LNCaP clone FGC (cell line): ENCODE measurements at regions not wholly inside any gene's neighbourhood (a gene's known extent, or its start where the extent isn't known, plus 50 kb on each side); places are given as distances from the start of the nearest gene placed in this dataset.

Source experiments
- DNase-seq: peaks from one replicate; pipeline ENCODE4 v3.0.0-alpha.2; 2011; ENCODE audit warnings: low read depth
- H3K4me3 ChIP-seq: 2 replicates; pipeline ENCODE4 v1.5.1; 2011; ENCODE audit warnings: mild to moderate bottlenecking, low read depth, low read length, control low read depth
- TF ChIP-seq, protein P1 (sequence below): IDR thresholded peaks from 2 replicates; pipeline ENCODE4 v1.5.1; 2012; ENCODE audit warnings: mild to moderate bottlenecking; ENCODE audit not compliant: control insufficient read depth, insufficient read depth; ENCODE audit errors: extremely low read depth

DNA sequence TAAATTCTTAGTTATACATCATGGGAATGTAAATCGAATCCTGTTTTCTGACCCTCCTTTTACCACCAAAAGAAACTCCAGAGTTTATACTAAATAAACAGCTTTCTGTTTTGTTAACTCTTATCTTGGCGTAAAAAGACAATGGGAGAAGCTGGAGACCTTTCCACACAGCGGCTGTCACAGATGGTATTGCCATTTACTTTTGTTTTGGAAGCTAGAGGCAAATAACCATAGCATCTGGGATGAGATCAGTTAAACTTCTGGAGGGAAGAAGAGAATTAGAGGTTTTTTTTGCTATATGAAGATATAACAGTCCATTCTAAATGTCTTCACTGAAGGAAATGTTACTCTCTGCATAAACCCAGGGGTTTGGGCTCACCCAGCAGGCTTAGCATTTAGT is 258.9 kb downstream of the REEP3 start:
- TF ChIP-seq, protein P1, sequence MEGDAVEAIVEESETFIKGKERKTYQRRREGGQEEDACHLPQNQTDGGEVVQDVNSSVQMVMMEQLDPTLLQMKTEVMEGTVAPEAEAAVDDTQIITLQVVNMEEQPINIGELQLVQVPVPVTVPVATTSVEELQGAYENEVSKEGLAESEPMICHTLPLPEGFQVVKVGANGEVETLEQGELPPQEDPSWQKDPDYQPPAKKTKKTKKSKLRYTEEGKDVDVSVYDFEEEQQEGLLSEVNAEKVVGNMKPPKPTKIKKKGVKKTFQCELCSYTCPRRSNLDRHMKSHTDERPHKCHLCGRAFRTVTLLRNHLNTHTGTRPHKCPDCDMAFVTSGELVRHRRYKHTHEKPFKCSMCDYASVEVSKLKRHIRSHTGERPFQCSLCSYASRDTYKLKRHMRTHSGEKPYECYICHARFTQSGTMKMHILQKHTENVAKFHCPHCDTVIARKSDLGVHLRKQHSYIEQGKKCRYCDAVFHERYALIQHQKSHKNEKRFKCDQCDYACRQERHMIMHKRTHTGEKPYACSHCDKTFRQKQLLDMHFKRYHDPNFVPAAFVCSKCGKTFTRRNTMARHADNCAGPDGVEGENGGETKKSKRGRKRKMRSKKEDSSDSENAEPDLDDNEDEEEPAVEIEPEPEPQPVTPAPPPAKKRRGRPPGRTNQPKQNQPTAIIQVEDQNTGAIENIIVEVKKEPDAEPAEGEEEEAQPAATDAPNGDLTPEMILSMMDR: no peak
- no peak for DNase-seq
- H3K4me3 ChIP-seq: no peak overlapping the region

DNA sequence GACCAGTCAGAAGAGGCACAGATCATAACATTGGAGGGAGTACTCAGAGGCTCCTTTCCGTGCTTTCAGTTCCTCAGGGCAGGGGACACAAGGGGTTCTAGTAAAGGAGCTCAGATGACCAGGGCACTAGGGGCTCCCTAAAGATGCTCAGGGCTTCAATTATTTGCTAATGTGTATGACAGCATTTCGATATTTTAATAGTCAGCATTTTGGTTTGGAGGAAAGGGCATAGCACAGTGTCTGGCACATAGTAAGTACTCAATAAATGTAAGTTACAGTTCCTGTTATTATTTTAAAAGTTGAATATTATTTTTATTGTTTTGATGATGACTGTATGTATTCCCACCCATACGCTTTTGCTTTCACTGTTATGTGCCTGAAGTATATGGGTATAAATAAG is 260.0 kb downstream of the REEP3 start:
- H3K4me3 ChIP-seq: no peak overlapping the region
- no peak for DNase-seq
- TF ChIP-seq, protein P1: no peak

DNA sequence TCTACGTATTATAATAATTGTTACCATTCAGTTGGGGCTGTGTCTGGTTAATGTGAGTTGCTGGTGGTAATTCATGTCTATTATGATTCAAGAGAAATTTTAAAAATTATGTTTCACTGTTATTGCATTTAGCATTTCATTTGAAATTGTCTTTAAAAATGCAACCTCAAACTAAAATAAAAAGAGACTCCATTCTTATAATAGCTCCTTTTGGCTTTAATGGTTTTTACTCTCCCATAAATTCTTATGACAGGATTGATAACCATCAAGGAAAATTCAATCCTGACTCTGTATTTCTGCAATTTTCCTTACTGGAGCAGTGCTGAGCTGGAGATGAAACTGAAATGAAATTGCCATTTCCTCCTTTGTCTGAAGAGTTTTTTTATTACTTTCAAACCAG is 262.7 kb downstream of the REEP3 start:
- TF ChIP-seq, protein P1: no peak
- H3K4me3 ChIP-seq: no peak overlapping the region
- DNase-seq: no peak

DNA sequence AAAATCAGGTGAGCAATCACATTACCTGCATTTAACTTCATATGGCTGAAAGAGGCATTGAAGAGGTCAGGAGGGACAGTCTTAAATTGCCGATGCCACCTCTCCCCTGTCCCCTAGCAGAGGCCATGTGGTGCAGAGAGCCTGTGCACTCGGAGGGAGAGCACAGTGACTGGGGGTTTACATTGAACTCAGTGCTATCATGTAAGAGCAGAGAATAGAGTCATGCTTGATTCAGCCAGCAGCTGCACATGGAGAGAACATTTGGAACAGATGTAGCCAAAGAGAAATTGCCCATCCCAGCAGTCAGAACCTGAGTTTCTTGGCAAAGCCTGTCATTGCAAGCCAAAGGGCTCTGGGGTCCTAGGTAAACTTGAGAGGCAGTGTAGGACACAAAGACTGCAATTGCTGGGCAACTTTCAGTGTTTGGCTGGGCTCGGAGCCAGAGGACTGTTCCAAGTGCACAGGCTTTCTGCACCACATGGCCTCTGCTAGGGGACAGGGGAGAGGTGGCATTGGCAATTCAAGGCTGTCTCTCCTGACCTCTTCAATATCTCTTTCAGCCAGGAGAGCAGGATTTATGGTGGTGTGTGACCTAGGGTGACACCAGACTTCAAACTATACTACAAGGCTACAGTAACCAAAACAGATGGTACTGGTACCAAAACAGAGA is 267.1 kb downstream of the REEP3 start:
- no peak for DNase-seq
- no peak overlapping the region for H3K4me3 ChIP-seq
- TF ChIP-seq, protein P1: no peak

DNA sequence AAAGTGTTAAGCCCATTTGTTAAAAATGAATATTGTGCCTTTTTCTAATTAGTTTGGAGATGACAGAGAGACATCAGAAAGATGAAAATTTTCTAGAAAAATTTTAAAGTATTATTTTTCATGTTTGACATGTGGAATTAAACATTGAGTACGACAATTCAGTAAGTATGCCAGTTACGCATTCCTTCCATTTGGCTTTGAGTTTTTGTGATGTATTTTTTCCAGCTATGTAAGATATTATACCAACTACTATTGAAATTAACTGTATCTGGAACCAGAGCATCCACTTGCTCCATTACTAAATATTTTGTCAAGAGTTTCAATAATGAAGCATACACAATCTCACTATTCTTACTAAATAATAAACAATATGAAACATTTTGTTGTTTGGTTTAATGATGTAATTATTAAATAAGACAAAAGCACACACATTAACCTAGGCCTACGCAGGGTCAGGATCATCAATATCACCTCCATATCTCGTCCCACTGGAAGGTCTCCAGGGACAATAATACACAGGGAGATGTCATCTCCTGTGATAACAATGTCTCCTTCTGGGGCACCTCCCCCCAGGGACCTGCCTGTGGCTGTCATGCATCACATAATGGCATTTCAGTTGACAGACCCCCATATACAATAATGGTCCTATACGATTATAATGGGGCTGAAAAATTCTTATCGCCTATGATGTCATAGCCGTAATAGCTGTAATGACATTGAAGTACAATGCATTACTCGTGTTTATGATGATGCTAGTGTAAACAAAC is 274.1 kb downstream of the REEP3 start:
- H3K4me3 ChIP-seq: no peak overlapping the region
- TF ChIP-seq, protein P1: no peak
- no peak for DNase-seq

DNA sequence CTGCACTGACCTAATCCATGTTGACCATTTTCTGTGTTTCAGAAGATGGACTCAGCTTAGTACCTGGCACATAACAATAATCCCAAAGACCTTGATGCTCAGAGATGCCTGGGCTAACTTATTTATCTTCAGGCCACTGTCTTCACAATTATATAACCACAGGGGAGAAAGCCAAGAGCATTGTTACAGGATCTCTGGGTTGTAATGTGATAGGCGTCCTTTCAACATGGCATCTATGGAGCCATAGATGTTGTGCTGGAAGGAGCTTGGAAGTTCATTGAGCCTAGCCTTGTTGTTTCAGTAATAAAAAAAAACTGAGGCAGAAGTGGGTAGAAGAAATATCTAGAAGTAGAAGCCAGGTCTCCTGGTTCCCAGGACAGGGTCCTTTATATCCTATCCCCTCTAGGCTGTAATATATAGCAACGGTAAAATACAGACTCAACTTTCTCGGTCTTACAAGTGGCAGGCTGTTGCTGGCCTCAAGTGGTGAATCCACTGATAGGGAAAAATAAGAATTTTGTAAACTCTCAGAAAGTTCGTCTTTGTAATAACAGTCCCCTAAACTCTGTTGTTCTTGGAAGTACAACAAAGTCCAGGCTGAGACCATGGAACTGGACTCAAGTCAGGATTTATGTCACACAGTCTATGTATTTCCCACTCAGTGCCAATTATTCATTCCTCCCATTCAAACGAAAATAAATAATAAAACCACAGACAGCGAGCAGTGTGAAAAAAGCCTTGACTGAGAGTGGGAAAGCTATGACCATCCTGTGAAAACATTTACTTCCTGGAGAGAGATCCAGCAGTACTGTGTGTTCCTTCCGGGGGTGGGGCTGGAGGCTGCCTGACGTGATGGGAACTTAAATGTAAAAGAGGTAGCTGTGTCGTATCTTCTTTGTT is 277.6 kb downstream of the REEP3 start:
- TF ChIP-seq, protein P1: no peak
- no peak overlapping the region for H3K4me3 ChIP-seq
- DNase-seq: peak; percentile 73
